ENCODE measurements at regions not wholly inside any gene's neighbourhood (a gene's known extent, or its start where the extent isn't known, plus 50 kb on each side); places are given as distances from the start of the nearest gene placed in this dataset.

GRCh38 chr18:64720781-64721464 is 572.0 kb upstream of the LINC00305 start:
- no peaks in the 10 kb centered on the region for H3K79me2 ChIP-seq (ENCODE audit: control insufficient read depth, insufficient read depth, low read length)
- H2AFZ ChIP-seq (ENCODE audit: low read length): no peak overlapping the region
- no peaks in the 10 kb centered on the region for H4K20me1 ChIP-seq (ENCODE audit: control insufficient read depth, extremely low read depth, insufficient read depth, low read length)
- H3K9ac ChIP-seq (ENCODE audit: insufficient read depth, low read length): no peak overlapping the region
- H3K4me3 ChIP-seq (replicated peaks in 1 of 4; ENCODE audit: control extremely low read depth in 1 of 4, insufficient read depth in 1 of 4, low read depth in 3 of 4, low read length in 4 of 4): no peak overlapping the region
- TF ChIP-seq CTCF (conservative IDR thresholded peaks at IDR 0.05 in 1 of 2, IDR thresholded peaks at IDR 0.05 in 1 of 2; ENCODE audit: low read depth in 1 of 2, low read length in 2 of 2) (no peak), EZH2 (IDR thresholded peaks at IDR 0.05; ENCODE audit: low read length, missing control alignments) (no peak)
- no peaks in the 10 kb centered on the region for H3K27me3 ChIP-seq (ENCODE audit: control insufficient read depth, insufficient read depth, low read length)
- H3K4me1 ChIP-seq (ENCODE audit: control insufficient read depth, extremely low read depth, insufficient read depth, low read length): no peaks in the 10 kb centered on the region
- no peak overlapping the region for H3K27ac ChIP-seq (ENCODE audit: insufficient read depth, low read length)
- DNase-seq (ENCODE audit: low read depth in 2 of 2): no peak
- no peaks in the 10 kb centered on the region for H3K36me3 ChIP-seq (ENCODE audit: control insufficient read depth, insufficient read depth, low read length)
- no peak overlapping the region for H3K4me2 ChIP-seq (ENCODE audit: extremely low read depth, insufficient read depth, low read length)
- H3K9me3 ChIP-seq (ENCODE audit: control insufficient read depth, insufficient read depth, low read depth, low read length): no peaks in the 10 kb centered on the region

- no peaks in the 10 kb centered on the region for H3K27me3 ChIP-seq (ENCODE audit: control insufficient read depth, insufficient read depth, low read length)
- H3K4me2 ChIP-seq (ENCODE audit: extremely low read depth, insufficient read depth, low read length): no peak overlapping the region
- no peak overlapping the region for H3K27ac ChIP-seq (ENCODE audit: insufficient read depth, low read length)
- TF ChIP-seq CTCF (conservative IDR thresholded peaks at IDR 0.05 in 1 of 2, IDR thresholded peaks at IDR 0.05 in 1 of 2; ENCODE audit: low read depth in 1 of 2, low read length in 2 of 2) (no peak), EZH2 (IDR thresholded peaks at IDR 0.05; ENCODE audit: low read length, missing control alignments) (no peak)
- no peak for DNase-seq (ENCODE audit: low read depth in 2 of 2)
- H3K9ac ChIP-seq (ENCODE audit: insufficient read depth, low read length): no peak overlapping the region
- H3K9me3 ChIP-seq (ENCODE audit: control insufficient read depth, insufficient read depth, low read depth, low read length): no peaks in the 10 kb centered on the region
- H4K20me1 ChIP-seq (ENCODE audit: control insufficient read depth, extremely low read depth, insufficient read depth, low read length): no peaks in the 10 kb centered on the region
- H3K79me2 ChIP-seq (ENCODE audit: control insufficient read depth, insufficient read depth, low read length): no peaks in the 10 kb centered on the region
- no peaks in the 10 kb centered on the region for H3K36me3 ChIP-seq (ENCODE audit: control insufficient read depth, insufficient read depth, low read length)
- H3K4me3 ChIP-seq (replicated peaks in 1 of 4; ENCODE audit: control extremely low read depth in 1 of 4, insufficient read depth in 1 of 4, low read depth in 3 of 4, low read length in 4 of 4): no peak overlapping the region
- no peaks in the 10 kb centered on the region for H3K4me1 ChIP-seq (ENCODE audit: control insufficient read depth, extremely low read depth, insufficient read depth, low read length)
- no peak overlapping the region for H2AFZ ChIP-seq (ENCODE audit: low read length)
Measured at GRCh38 chr18:64718808-64719207, 569.9 kb upstream of the LINC00305 start.

- TF ChIP-seq EZH2 (IDR thresholded peaks at IDR 0.05; ENCODE audit: low read length, missing control alignments) (no peak), CTCF (conservative IDR thresholded peaks at IDR 0.05 in 1 of 2, IDR thresholded peaks at IDR 0.05 in 1 of 2; ENCODE audit: low read depth in 1 of 2, low read length in 2 of 2) (no peak)
- no peaks in the 10 kb centered on the region for H3K27me3 ChIP-seq (ENCODE audit: control insufficient read depth, insufficient read depth, low read length)
- H3K9me3 ChIP-seq (ENCODE audit: control insufficient read depth, insufficient read depth, low read depth, low read length): no peaks in the 10 kb centered on the region
- no peak overlapping the region for H3K9ac ChIP-seq (ENCODE audit: insufficient read depth, low read length)
- H2AFZ ChIP-seq (ENCODE audit: low read length): no peak overlapping the region
- no peaks in the 10 kb centered on the region for H4K20me1 ChIP-seq (ENCODE audit: control insufficient read depth, extremely low read depth, insufficient read depth, low read length)
- no peaks in the 10 kb centered on the region for H3K79me2 ChIP-seq (ENCODE audit: control insufficient read depth, insufficient read depth, low read length)
- no peaks in the 10 kb centered on the region for H3K36me3 ChIP-seq (ENCODE audit: control insufficient read depth, insufficient read depth, low read length)
- H3K4me3 ChIP-seq (replicated peaks in 1 of 4; ENCODE audit: control extremely low read depth in 1 of 4, insufficient read depth in 1 of 4, low read depth in 3 of 4, low read length in 4 of 4): no peak overlapping the region
- no peak overlapping the region for H3K27ac ChIP-seq (ENCODE audit: insufficient read depth, low read length)
- no peak overlapping the region for H3K4me2 ChIP-seq (ENCODE audit: extremely low read depth, insufficient read depth, low read length)
- no peak for DNase-seq (ENCODE audit: low read depth in 2 of 2)
- no peaks in the 10 kb centered on the region for H3K4me1 ChIP-seq (ENCODE audit: control insufficient read depth, extremely low read depth, insufficient read depth, low read length)
Measured at GRCh38 chr18:64717026-64717425, 568.1 kb upstream of the LINC00305 start.

Data from fibroblast of lung (primary cell).